ENCODE measurements at regions not wholly inside any gene's neighbourhood (a gene's known extent, or its start where the extent isn't known, plus 50 kb on each side); places are given as distances from the start of the nearest gene placed in this dataset.
A peak's percentile ranks its signal among the peaks of the same experiment; 100 is the strongest.

GRCh38 chr2:212694398-212694797 is 155.8 kb upstream of the ERBB4 start:
- no peak for TF ChIP-seq CTCF (IDR thresholded peaks at IDR 0.05; ENCODE audit: low read depth, low read length)
- CTCF ChIA-PET: no interaction called here
- no peak for DNase-seq (ENCODE audit: low read depth, low spot score)

GRCh38 chr2:212692466-212692865 is 153.9 kb upstream of the ERBB4 start:
- H3K27me3 ChIP-seq (ENCODE audit: control insufficient read depth, insufficient read depth, low read length): no peaks in the 10 kb centered on the region
- POLR2A ChIA-PET: no interaction called here
- H3K27ac ChIP-seq (ENCODE audit: low read depth, low read length): no peak overlapping the region
- DNase-seq (ENCODE audit: low read depth, low spot score): no peak
- CTCF ChIA-PET: interaction anchor here (0.9 to 1.8 kb wide), 2 partner anchors 200 to 462 kb away, joined by 3 to 6 read pairs; no protein-coding TSS in a partner anchor
- no peak overlapping the region for H3K4me3 ChIP-seq (ENCODE audit: low read depth, low read length)
- no peak for TF ChIP-seq CTCF (IDR thresholded peaks at IDR 0.05; ENCODE audit: low read depth, low read length)
- H3K9me3 ChIP-seq (ENCODE audit: control insufficient read depth, insufficient read depth, low read length): no peaks in the 10 kb centered on the region

More at GRCh38 chr2:212694398-212694797, 155.8 kb upstream of the ERBB4 start:
- H3K4me3 ChIP-seq (ENCODE audit: low read depth, low read length): no peak overlapping the region
- no peak overlapping the region for H3K27ac ChIP-seq (ENCODE audit: low read depth, low read length)
- POLR2A ChIA-PET: no interaction called here
- H3K9me3 ChIP-seq (ENCODE audit: control insufficient read depth, insufficient read depth, low read length): no peaks in the 10 kb centered on the region
- no peaks in the 10 kb centered on the region for H3K27me3 ChIP-seq (ENCODE audit: control insufficient read depth, insufficient read depth, low read length)

GRCh38 chr2:212686285-212686895 is 147.8 kb upstream of the ERBB4 start:
- ChIA-PET POLR2A (interaction anchor here (0.6 kb wide), 1 partner anchor 290 kb away, joined by 4 read pairs; no protein-coding TSS in a partner anchor), CTCF (interaction anchor here (0.6 to 1.4 kb wide), 34 partner anchors 8 to 1592 kb away, joined by 3 to 24 read pairs (median 4); partner anchors contain the start of gene IKZF2)
- H3K4me3 ChIP-seq (ENCODE audit: low read depth, low read length): no peak overlapping the region
- no peaks in the 10 kb centered on the region for H3K9me3 ChIP-seq (ENCODE audit: control insufficient read depth, insufficient read depth, low read length)
- DNase-seq (ENCODE audit: low read depth, low spot score): peak; percentile 47
- H3K27me3 ChIP-seq (ENCODE audit: control insufficient read depth, insufficient read depth, low read length): no peaks in the 10 kb centered on the region
- no peak overlapping the region for H3K27ac ChIP-seq (ENCODE audit: low read depth, low read length)
- peak; percentile 88 for TF ChIP-seq CTCF (IDR thresholded peaks at IDR 0.05; ENCODE audit: low read depth, low read length)

- CTCF ChIA-PET: interaction anchor here (1.5 to 2.5 kb wide), 4 partner anchors 94 to 469 kb away, joined by 3 to 13 read pairs (median 6); partner anchors contain the start of gene IKZF2
- POLR2A ChIA-PET: interaction anchor here (0.6 kb wide), 1 partner anchor 47 kb away, joined by 3 read pairs; no protein-coding TSS in a partner anchor
- no peak for TF ChIP-seq CTCF (IDR thresholded peaks at IDR 0.05; ENCODE audit: low read depth, low read length)
These were observed 144.9 kb upstream of the ERBB4 start for GRCh38 chr2:212683346-212684097.

GRCh38 chr2:212682937-212683336 is 144.3 kb upstream of the ERBB4 start:
- Histone ChIP-seq H3K9me3 (ENCODE audit: control insufficient read depth, insufficient read depth, low read length) (no peaks in the 10 kb centered on the region), H3K27ac (ENCODE audit: low read depth, low read length) (no peak overlapping the region), H3K27me3 (ENCODE audit: control insufficient read depth, insufficient read depth, low read length) (no peaks in the 10 kb centered on the region), H3K4me3 (ENCODE audit: low read depth, low read length) (no peak overlapping the region)
- DNase-seq (ENCODE audit: low read depth, low spot score): no peak
- CTCF ChIA-PET: interaction anchor here (1.5 to 2.5 kb wide), 2 partner anchors 209 to 470 kb away, joined by 3 to 13 read pairs; no protein-coding TSS in a partner anchor
- no peak for TF ChIP-seq CTCF (IDR thresholded peaks at IDR 0.05; ENCODE audit: low read depth, low read length)
- POLR2A ChIA-PET: no interaction called here

More at GRCh38 chr2:212683346-212684097, 144.9 kb upstream of the ERBB4 start:
- Histone ChIP-seq H3K27ac (ENCODE audit: low read depth, low read length) (no peak overlapping the region), H3K4me3 (ENCODE audit: low read depth, low read length) (no peak overlapping the region), H3K27me3 (ENCODE audit: control insufficient read depth, insufficient read depth, low read length) (no peaks in the 10 kb centered on the region), H3K9me3 (ENCODE audit: control insufficient read depth, insufficient read depth, low read length) (no peaks in the 10 kb centered on the region)
- no peak for DNase-seq (ENCODE audit: low read depth, low spot score)
